Naive thymus-derived CD4-positive, alpha-beta T cell (primary cell): ENCODE measurements at regions not wholly inside any gene's neighbourhood (a gene's known extent, or its start where the extent isn't known, plus 50 kb on each side); places are given as distances from the start of the nearest gene placed in this dataset.

Experiments
- ATAC-seq: fragments of 150-1000 bp; cut with Tn5 transposase; 2 replicates; pipeline ENCODE4 v1.10.0; 2021; ENCODE audit warnings: mild to moderate bottlenecking, moderate library complexity
- CTCF ChIA-PET: fragments of 350-600 bp; sonication (Branson Sonifier 250); formaldehyde crosslinking; loops from one replicate; lab custom pipeline; 2021; ENCODE audit warnings: antibody characterized with exemption; lab: Charles Lee
- POLR2A ChIA-PET: fragments of 350-600 bp; sonication (Branson Sonifier 250); formaldehyde crosslinking; loops from one replicate; lab custom pipeline; 2021; ENCODE audit warnings: antibody characterized with exemption, inconsistent platforms; lab: Charles Lee
- DNase-seq, 9 donors: peaks; one replicate each; pipeline versions ENCODE4 v3.0.0 to v3.0.0-alpha.2; 2020 to 2022; ENCODE audit warnings: mixed read lengths in 1 of 9
- H3K27ac ChIP-seq: one replicate; pipeline ENCODE4 v1.7.0; 2013; ENCODE audit warnings: mild to moderate bottlenecking, low read depth, low read length, moderate library complexity
- H3K27me3 ChIP-seq, 2 donors: one replicate each; pipeline ENCODE4 v1.7.0; 2013; ENCODE audit warnings: low read length in 2 of 2, mild to moderate bottlenecking in 2 of 2, moderate library complexity in 2 of 2; ENCODE audit not compliant: control insufficient read depth in 2 of 2, insufficient read depth in 2 of 2
- H3K36me3 ChIP-seq, 3 experiments: 1 replicate in 2 of 3; 2 replicates in 1 of 3; pipeline ENCODE4 v1.7.0; 2013; ENCODE audit warnings: low read length in 3 of 3, mild to moderate bottlenecking in 3 of 3, moderate library complexity in 1 of 3; ENCODE audit not compliant: insufficient read depth in 3 of 3, control insufficient read depth in 2 of 3
- H3K4me1 ChIP-seq, 2 donors: one replicate each; pipeline ENCODE4 v1.7.0; 2013; ENCODE audit warnings: low read length in 2 of 2, mild to moderate bottlenecking in 2 of 2, moderate library complexity in 1 of 2; ENCODE audit not compliant: control insufficient read depth in 2 of 2, insufficient read depth in 2 of 2
- H3K4me3 ChIP-seq: 2 replicates; pipeline ENCODE4 v1.7.0; 2013; ENCODE audit warnings: mild to moderate bottlenecking, low read length
- H3K9me3 ChIP-seq, 3 experiments: 1 replicate in 2 of 3; 2 replicates in 1 of 3; pipeline ENCODE4 v1.7.0; 2013; ENCODE audit warnings: low read length in 3 of 3; ENCODE audit not compliant: control insufficient read depth in 2 of 3
- H3K27ac Mint-ChIP-seq, 9 donors: one replicate each; pipeline ENCODE4 v1.8.0; 2020 to 2022; ENCODE audit warnings: mixed read lengths in 9 of 9, mild to moderate bottlenecking in 8 of 9, moderate library complexity in 5 of 9, inconsistent platforms in 2 of 9
- H3K27me3 Mint-ChIP-seq, 5 donors: one replicate each; pipeline ENCODE4 v1.8.0; 2021 to 2022; ENCODE audit warnings: mixed read lengths in 5 of 5, mild to moderate bottlenecking in 1 of 5
- H3K36me3 Mint-ChIP-seq, 5 donors: one replicate each; pipeline ENCODE4 v1.8.0; 2020 to 2022; ENCODE audit warnings: mixed read lengths in 5 of 5, mild to moderate bottlenecking in 3 of 5, inconsistent platforms in 1 of 5
- H3K4me1 Mint-ChIP-seq, 7 donors: one replicate each; pipeline ENCODE4 v1.8.0; 2020 to 2022; ENCODE audit warnings: mixed read lengths in 7 of 7, mild to moderate bottlenecking in 3 of 7, inconsistent platforms in 1 of 7
- H3K4me3 Mint-ChIP-seq, 10 donors: one replicate each; pipeline ENCODE4 v1.8.0; 2020 to 2022; ENCODE audit warnings: mild to moderate bottlenecking in 10 of 10, mixed read lengths in 10 of 10, moderate library complexity in 6 of 10, inconsistent platforms in 2 of 10
- H3K9me3 Mint-ChIP-seq, 11 donors: one replicate each; pipeline ENCODE4 v1.8.0; 2020 to 2022; ENCODE audit warnings: mixed read lengths in 11 of 11, mild to moderate bottlenecking in 4 of 11, inconsistent platforms in 1 of 11, moderate library complexity in 1 of 11
- intact Hi-C, 2 donors: fragments of 100-400 bp; cut with micrococcal nuclease; formaldehyde crosslinking; loops; one replicate each; pipeline ENCODE4 v1.15.1; 2023

GRCh38 chr18:6465281-6465680 is 50.6 kb upstream of the L3MBTL4 start:
- H3K4me3 ChIP-seq: no peak overlapping the region
- CTCF ChIA-PET: no interaction called here
- no peak overlapping the region for H3K27ac ChIP-seq
- H3K4me1 Mint-ChIP-seq: no peaks in the 10 kb centered on the region
- H3K27me3 ChIP-seq: no peaks in the 10 kb centered on the region
- H3K9me3 ChIP-seq: peaks cover 0 to 3% (median 0%) of the 10 kb centered on the region in 3 experiments
- ATAC-seq: no peak
- H3K36me3 ChIP-seq: no peaks in the 10 kb centered on the region
- H3K36me3 Mint-ChIP-seq: peaks cover 0 to 6% (median 0%) of the 10 kb centered on the region in 5 donors
- POLR2A ChIA-PET: no interaction called here
- H3K27ac Mint-ChIP-seq: no peak overlapping the region
- DNase-seq: no peak
- H3K27me3 Mint-ChIP-seq: no peaks in the 10 kb centered on the region
- intact Hi-C loops: no loop called here
- peaks cover 0 to 25% (median 8%) of the 10 kb centered on the region in 11 donors for H3K9me3 Mint-ChIP-seq
- no peak overlapping the region for H3K4me3 Mint-ChIP-seq
- no peaks in the 10 kb centered on the region for H3K4me1 ChIP-seq

DNA sequence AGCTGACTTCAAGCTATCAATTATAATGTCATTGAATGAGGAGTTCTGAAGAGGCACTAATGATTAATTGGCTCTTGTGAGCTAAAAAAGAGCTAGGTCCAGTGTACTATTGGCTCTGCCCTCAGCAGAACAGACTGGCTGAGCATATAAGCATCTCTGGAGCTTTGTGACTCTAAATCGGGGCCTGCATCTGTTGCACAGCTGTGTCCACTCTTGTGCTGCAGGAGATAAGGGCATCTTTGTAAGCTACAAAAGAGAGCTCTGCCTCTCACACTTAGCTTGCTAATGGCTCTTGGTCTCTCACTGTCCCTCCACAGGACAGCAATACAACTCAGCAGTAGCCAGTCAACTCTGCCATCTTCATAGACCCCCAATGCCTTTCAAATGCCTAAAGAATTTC is 61.5 kb upstream of the L3MBTL4 start:
- Mint-ChIP-seq H3K36me3 (peaks cover 0 to 4% (median 0%) of the 10 kb centered on the region in 5 donors), H3K27me3 (peaks cover 0 to 9% (median 0%) of the 10 kb centered on the region in 5 donors), H3K4me1 (no peaks in the 10 kb centered on the region), H3K9me3 (peaks cover 3 to 18% (median 11%) of the 10 kb centered on the region in 11 donors), H3K27ac (no peak overlapping the region), H3K4me3 (no peak overlapping the region)
- Histone ChIP-seq H3K36me3 (no peaks in the 10 kb centered on the region), H3K4me3 (no peak overlapping the region), H3K27ac (no peak overlapping the region), H3K27me3 (no peaks in the 10 kb centered on the region), H3K9me3 (no peaks in the 10 kb centered on the region), H3K4me1 (no peaks in the 10 kb centered on the region)
- DNase-seq: no peak
- CTCF ChIA-PET: no interaction called here
- intact Hi-C loops: no loop called here
- POLR2A ChIA-PET: no interaction called here
- ATAC-seq: no peak

DNA sequence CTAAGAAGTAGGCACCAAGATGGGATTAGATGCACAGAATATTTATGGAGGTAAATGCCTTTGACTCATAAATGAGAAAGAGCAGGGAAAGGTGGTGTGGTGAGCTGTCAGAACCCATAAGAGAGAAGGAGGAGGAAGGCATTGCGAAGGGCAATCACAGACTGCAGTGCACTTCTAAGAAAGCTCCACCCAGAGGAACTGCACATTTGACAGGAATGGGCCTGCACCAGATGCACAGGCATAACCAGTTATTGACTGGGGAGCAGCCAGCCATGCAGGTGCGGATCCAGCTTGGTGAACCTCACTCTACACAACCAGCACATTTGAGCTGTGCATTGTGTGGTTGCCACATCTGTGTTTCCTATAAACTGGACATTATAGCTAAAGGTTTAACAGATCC is 62.2 kb upstream of the L3MBTL4 start:
- Histone ChIP-seq H3K4me3 (no peak overlapping the region), H3K27ac (no peak overlapping the region), H3K9me3 (no peaks in the 10 kb centered on the region), H3K4me1 (no peaks in the 10 kb centered on the region), H3K36me3 (no peaks in the 10 kb centered on the region), H3K27me3 (no peaks in the 10 kb centered on the region)
- peaks cover 0 to under 1% (median 0%) of the 10 kb centered on the region in 5 donors for H3K36me3 Mint-ChIP-seq
- H3K4me3 Mint-ChIP-seq: no peak overlapping the region
- H3K27ac Mint-ChIP-seq: no peak overlapping the region
- CTCF ChIA-PET: no interaction called here
- H3K9me3 Mint-ChIP-seq: peaks cover 2 to 11% (median 5%) of the 10 kb centered on the region in 11 donors
- DNase-seq: no peak
- POLR2A ChIA-PET: no interaction called here
- H3K27me3 Mint-ChIP-seq: peaks cover 0 to 9% (median 0%) of the 10 kb centered on the region in 5 donors
- intact Hi-C loops: no loop called here
- no peak for ATAC-seq
- no peaks in the 10 kb centered on the region for H3K4me1 Mint-ChIP-seq

- ATAC-seq: no peak
- no peaks in the 10 kb centered on the region for H3K4me1 Mint-ChIP-seq
- peaks cover 0 to 9% (median 2%) of the 10 kb centered on the region in 11 donors for H3K9me3 Mint-ChIP-seq
Observed at GRCh38 chr18:6478121-6478520, 63.4 kb upstream of the L3MBTL4 start.

DNA sequence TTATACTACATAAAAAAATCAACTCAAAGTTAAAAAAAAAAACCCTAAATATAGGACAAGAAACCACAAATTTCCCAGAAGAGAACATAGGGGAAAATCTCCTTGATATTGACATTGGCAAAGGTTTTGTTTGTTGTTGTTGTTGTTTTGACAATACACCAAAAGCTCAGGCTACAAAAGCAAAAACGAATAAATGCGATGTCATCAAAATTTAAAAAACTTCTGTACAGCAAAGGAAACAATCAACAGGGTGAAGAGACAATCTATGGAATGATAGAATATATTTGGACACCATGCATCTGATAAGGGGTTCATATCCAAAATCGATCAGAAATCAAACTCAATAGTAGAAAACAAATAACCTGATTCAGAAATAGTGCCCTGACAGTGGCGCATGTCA is 65.0 kb upstream of the L3MBTL4 start:
- intact Hi-C loops: no loop called here
- ChIA-PET CTCF (no interaction called here), POLR2A (no interaction called here)
- H3K27ac ChIP-seq: no peak overlapping the region
- Mint-ChIP-seq H3K27ac (no peak overlapping the region), H3K4me1 (no peaks in the 10 kb centered on the region), H3K9me3 (peaks cover 0 to 4% (median 2%) of the 10 kb centered on the region in 11 donors), H3K36me3 (no peaks in the 10 kb centered on the region), H3K4me3 (no peak overlapping the region), H3K27me3 (peaks cover 0 to 9% (median 0%) of the 10 kb centered on the region in 5 donors)
- no peak for DNase-seq
- no peaks in the 10 kb centered on the region for H3K4me1 ChIP-seq
- no peak overlapping the region for H3K4me3 ChIP-seq
- no peaks in the 10 kb centered on the region for H3K27me3 ChIP-seq
- no peak for ATAC-seq
- H3K36me3 ChIP-seq: no peaks in the 10 kb centered on the region
- H3K9me3 ChIP-seq: no peaks in the 10 kb centered on the region

More at GRCh38 chr18:6478121-6478520, 63.4 kb upstream of the L3MBTL4 start:
- Histone ChIP-seq H3K4me3 (no peak overlapping the region), H3K9me3 (no peaks in the 10 kb centered on the region), H3K36me3 (no peaks in the 10 kb centered on the region), H3K4me1 (no peaks in the 10 kb centered on the region), H3K27ac (no peak overlapping the region), H3K27me3 (no peaks in the 10 kb centered on the region)
- DNase-seq: no peak
- Mint-ChIP-seq H3K36me3 (no peaks in the 10 kb centered on the region), H3K4me3 (no peak overlapping the region), H3K27me3 (peaks cover 0 to 9% (median 0%) of the 10 kb centered on the region in 5 donors), H3K27ac (no peak overlapping the region)
- POLR2A ChIA-PET: no interaction called here
- CTCF ChIA-PET: no interaction called here
- intact Hi-C loops: no loop called here

- Mint-ChIP-seq H3K4me1 (no peaks in the 10 kb centered on the region), H3K27ac (no peak overlapping the region), H3K27me3 (peaks cover 0 to 6% (median 4%) of the 10 kb centered on the region in 5 donors), H3K9me3 (peaks cover 0 to 4% (median 0%) of the 10 kb centered on the region in 11 donors), H3K36me3 (no peaks in the 10 kb centered on the region), H3K4me3 (no peak overlapping the region)
- H3K4me1 ChIP-seq: no peaks in the 10 kb centered on the region
- ChIA-PET POLR2A (no interaction called here), CTCF (no interaction called here)
- ATAC-seq: peak; percentile 54
- H3K27ac ChIP-seq: no peak overlapping the region
- H3K36me3 ChIP-seq: no peaks in the 10 kb centered on the region
- no peaks in the 10 kb centered on the region for H3K27me3 ChIP-seq
- no peak overlapping the region for H3K4me3 ChIP-seq
- intact Hi-C loops: loop anchor here in 1 of 2 donors (2.0 kb wide), 1 partner anchor 604 kb away; no protein-coding TSS in a partner anchor
- H3K9me3 ChIP-seq: no peaks in the 10 kb centered on the region
- DNase-seq: no peak
Observed at GRCh38 chr18:6482198-6482977, 67.7 kb upstream of the L3MBTL4 start.

- ChIA-PET POLR2A (no interaction called here), CTCF (no interaction called here)
- H3K36me3 Mint-ChIP-seq: no peaks in the 10 kb centered on the region
- H3K4me1 Mint-ChIP-seq: no peaks in the 10 kb centered on the region
- Histone ChIP-seq H3K36me3 (no peaks in the 10 kb centered on the region), H3K9me3 (no peaks in the 10 kb centered on the region), H3K4me3 (no peak overlapping the region), H3K27me3 (no peaks in the 10 kb centered on the region), H3K27ac (no peak overlapping the region), H3K4me1 (no peaks in the 10 kb centered on the region)
- no peak overlapping the region for H3K4me3 Mint-ChIP-seq
- H3K27me3 Mint-ChIP-seq: peaks cover 0 to 6% (median 4%) of the 10 kb centered on the region in 5 donors
- ATAC-seq (no peak), DNase-seq (no peak)
- no peak overlapping the region for H3K27ac Mint-ChIP-seq
- H3K9me3 Mint-ChIP-seq: peaks cover 0 to 7% (median 0%) of the 10 kb centered on the region in 11 donors
- intact Hi-C loops: no loop called here
Observed at GRCh38 chr18:6484659-6485058, 69.9 kb upstream of the L3MBTL4 start.
